ENCODE measurements at regions not wholly inside any gene's neighbourhood (a gene's known extent, or its start where the extent isn't known, plus 50 kb on each side); places are given as distances from the start of the nearest gene placed in this dataset.
A peak's percentile ranks its signal among the peaks of the same experiment; 100 is the strongest.

- Histone ChIP-seq H4K20me1 (ENCODE audit: insufficient read depth, low read length) (no peaks in the 10 kb centered on the region), H3K4me2 (replicated peaks; ENCODE audit: extremely low read depth, low read length, poor library complexity, severe bottlenecking) (no peak overlapping the region), H2AFZ (ENCODE audit: insufficient read depth, low read depth, low read length, poor library complexity, severe bottlenecking) (no peak overlapping the region), H3K4me3 (replicated peaks in 1 of 3; ENCODE audit: low read depth in 2 of 3, low read length in 3 of 3) (no peak overlapping the region), H3K27ac (ENCODE audit: low read depth in 1 of 2, low read length in 2 of 2) (no peak overlapping the region), H3K36me3 (replicated peaks in 1 of 2; ENCODE audit: control insufficient read depth in 1 of 2, insufficient read depth in 2 of 2, low read length in 2 of 2) (no peaks in the 10 kb centered on the region), H3K9ac (ENCODE audit: insufficient read depth, low read length, poor library complexity, severe bottlenecking) (no peak overlapping the region), H3K9me3 (replicated peaks in 1 of 2; ENCODE audit: control insufficient read depth in 1 of 2, insufficient read depth in 1 of 2, low read length in 2 of 2) (no peaks in the 10 kb centered on the region), H3K4me1 (ENCODE audit: control insufficient read depth in 1 of 2, insufficient read depth in 2 of 2, low read length in 2 of 2) (no peaks in the 10 kb centered on the region), H3K27me3 (ENCODE audit: control insufficient read depth in 2 of 2, insufficient read depth in 2 of 2, low read length in 2 of 2) (no peaks in the 10 kb centered on the region), H3K79me2 (ENCODE audit: insufficient read depth, low read length) (no peaks in the 10 kb centered on the region)
- no peaks in the 10 kb centered on the region for H3K36me3 Mint-ChIP-seq
- H3K4me1 Mint-ChIP-seq, result no peaks in the 10 kb centered on the region
- intact Hi-C loops (cut with micrococcal nuclease), result no loop called here
- peaks cover 0 to 3% (median 0%) of the 10 kb centered on the region in 7 donors for H3K9me3 Mint-ChIP-seq
- DNase-seq, result no peak
- 72% methylated on average over 8 of the region's 8 CpGs for WGBS (ENCODE audit: insufficient coverage)
- H3K27me3 Mint-ChIP-seq (ENCODE audit: low read depth in 3 of 3), result peaks cover 0 to 6% (median 0%) of the 10 kb centered on the region in 3 donors
- no peak for TF ChIP-seq CTCF (IDR thresholded peaks at IDR 0.05)
- H3K4me3 Mint-ChIP-seq, result no peak overlapping the region
- H3K27ac Mint-ChIP-seq, result peak overlapping the region in 1 of 7 donors; percentile 40
Observed at GRCh38 chr18:78787751-78788150, 191.9 kb upstream of the SALL3 start.

GRCh38 chr18:78788161-78788560 is 191.5 kb upstream of the SALL3 start:
- H3K79me2 ChIP-seq (ENCODE audit: insufficient read depth, low read length), result no peaks in the 10 kb centered on the region
- Mint-ChIP-seq H3K27me3 (ENCODE audit: low read depth in 3 of 3) (peaks cover 0 to 6% (median 0%) of the 10 kb centered on the region in 3 donors), H3K9me3 (peaks cover 0 to 3% (median 0%) of the 10 kb centered on the region in 7 donors), H3K4me1 (no peaks in the 10 kb centered on the region), H3K36me3 (no peaks in the 10 kb centered on the region), H3K4me3 (no peak overlapping the region), H3K27ac (no peak overlapping the region)
- TF ChIP-seq CTCF (IDR thresholded peaks at IDR 0.05), result no peak
- intact Hi-C loops (cut with micrococcal nuclease), result no loop called here
- no peaks in the 10 kb centered on the region for H3K4me1 ChIP-seq (ENCODE audit: control insufficient read depth in 1 of 2, insufficient read depth in 2 of 2, low read length in 2 of 2)
- H3K27me3 ChIP-seq (ENCODE audit: control insufficient read depth in 2 of 2, insufficient read depth in 2 of 2, low read length in 2 of 2), result no peaks in the 10 kb centered on the region
- no peak overlapping the region for H3K27ac ChIP-seq (ENCODE audit: low read depth in 1 of 2, low read length in 2 of 2)
- H3K36me3 ChIP-seq (replicated peaks in 1 of 2; ENCODE audit: control insufficient read depth in 1 of 2, insufficient read depth in 2 of 2, low read length in 2 of 2), result no peaks in the 10 kb centered on the region
- no peak for DNase-seq
- H3K9ac ChIP-seq (ENCODE audit: insufficient read depth, low read length, poor library complexity, severe bottlenecking), result no peak overlapping the region
- no peak overlapping the region for H2AFZ ChIP-seq (ENCODE audit: insufficient read depth, low read depth, low read length, poor library complexity, severe bottlenecking)
- H4K20me1 ChIP-seq (ENCODE audit: insufficient read depth, low read length), result no peaks in the 10 kb centered on the region
- H3K4me3 ChIP-seq (replicated peaks in 1 of 3; ENCODE audit: low read depth in 2 of 3, low read length in 3 of 3), result no peak overlapping the region
- no peak overlapping the region for H3K4me2 ChIP-seq (replicated peaks; ENCODE audit: extremely low read depth, low read length, poor library complexity, severe bottlenecking)
- no peaks in the 10 kb centered on the region for H3K9me3 ChIP-seq (replicated peaks in 1 of 2; ENCODE audit: control insufficient read depth in 1 of 2, insufficient read depth in 1 of 2, low read length in 2 of 2)
- 89% methylated on average over 10 of the region's 14 CpGs for WGBS (ENCODE audit: insufficient coverage)
